Adrenal gland (tissue), 9 donors: ENCODE measurements at regions not wholly inside any gene's neighbourhood (a gene's known extent, or its start where the extent isn't known, plus 50 kb on each side); places are given as distances from the start of the nearest gene placed in this dataset.

Source experiments
- DNase-seq, 7 donors: peaks; one replicate each; pipeline ENCODE4 v3.0.0-alpha.2; 2019 to 2020
- H3K27ac ChIP-seq, 5 donors: fragments of 200-600 bp; sonication (generic) in 4 of 5; 1 replicate in 3 of 5; 2 replicates in 2 of 5; pipeline versions ENCODE4 v1.5.1 to v1.8.0; 2016 to 2020; ENCODE audit warnings: mild to moderate bottlenecking in 1 of 5
- H3K27me3 ChIP-seq: fragments of 200-600 bp; 2 replicates; pipeline ENCODE4 v1.8.0; 2021
- H3K36me3 ChIP-seq, 2 donors: fragments of 200-600 bp; replicated peaks in 1 of 2; 1 replicate in 1 of 2; 2 replicates in 1 of 2; pipeline versions ENCODE4 v1.5.1 to v1.8.0; 2018 to 2022
- H3K4me1 ChIP-seq, 2 donors: fragments of 200-600 bp; replicated peaks in 1 of 2; 1 replicate in 1 of 2; 2 replicates in 1 of 2; pipeline versions ENCODE4 v1.5.1 to v1.8.0; 2018 to 2021
- H3K4me3 ChIP-seq, 4 donors: fragments of 200-600 bp; sonication (generic) in 3 of 4; one replicate each; pipeline ENCODE4 v1.5.1; 2016 to 2018
- H3K9me3 ChIP-seq, 3 donors: fragments of 200-600 bp; sonication (generic) in 1 of 3; replicated peaks in 1 of 3; 1 replicate in 2 of 3; 2 replicates in 1 of 3; pipeline versions ENCODE4 v1.5.1 to v1.8.0; 2016 to 2021
- CTCF ChIP-seq, 6 experiments: fragments of 450-650 bp in 4 of 6; fragments of 200-600 bp in 2 of 6; sonication (generic) in 1 of 6; IDR thresholded peaks; 1 replicate in 5 of 6; 2 replicates in 1 of 6; pipeline versions ENCODE4 v1.5.1 to v1.8.0; 2016 to 2021; ENCODE audit warnings: antibody characterized with exemption in 6 of 6, mild to moderate bottlenecking in 2 of 6, moderate library complexity in 1 of 6
- POLR2A ChIP-seq, 2 donors: fragments of 450-650 bp; IDR thresholded peaks; one replicate each; pipeline ENCODE4 v1.6.1; 2017; ENCODE audit warnings: antibody characterized with exemption in 2 of 2, mild to moderate bottlenecking in 2 of 2, moderate library complexity in 1 of 2
- WGBS, 4 donors: extraction: QIAGEN DNeasy Blood & Tissue Kit in 2 of 4; methylation state at CpG; one replicate each; pipeline versions ENCODE4 v1.1.5 to v1.1.7; 2013 to 2017; 5-methylcytosine and 5-hydroxymethylcytosine counted together
- intact Hi-C, 2 donors: fragments of 100-400 bp; cut with DNase I; formaldehyde crosslinking; loops; one replicate each; pipeline versions ENCODE4 v1.14.1 to v1.15.0; 2022 to 2023
- donor health status: healthy with polysubstance abuse.
- donor health status: Bipolar disorder and iron deficiency.
- donor health status: DM: yes; HTN: yes; CAD: no.
- donor health status: DM: no; HTN: no; CAD: no.
- donor health status: DM: no; HTN: no; CAD: no.

- no peak for DNase-seq
- Histone ChIP-seq H3K36me3 (no peaks in the 10 kb centered on the region), H3K27ac (no peak overlapping the region), H3K4me3 (no peak overlapping the region), H3K27me3 (no peaks in the 10 kb centered on the region), H3K9me3 (no peaks in the 10 kb centered on the region), H3K4me1 (no peaks in the 10 kb centered on the region)
- TF ChIP-seq POLR2A (IDR thresholded peaks at IDR 0.05), result no peak
- TF ChIP-seq CTCF (IDR thresholded peaks at IDR 0.05), result no peak
- WGBS, 4 donors, result 36 to 53% (median 45%) methylated on average over 1 of the region's 1 CpG
- intact Hi-C loops, result no loop called here
Observed at GRCh38 chr1:220974431-220974830, 95.2 kb downstream of the HLX start.

GRCh38 chr1:220976390-220976789 lies 97.1 kb downstream of the HLX start:
- no peak for DNase-seq
- no peak overlapping the region for H3K27ac ChIP-seq
- intact Hi-C loops, result no loop called here
- H3K4me3 ChIP-seq, result no peak overlapping the region
- H3K27me3 ChIP-seq, result no peaks in the 10 kb centered on the region
- no peaks in the 10 kb centered on the region for H3K36me3 ChIP-seq
- WGBS, 4 donors, result 35 to 37% (median 36%) methylated on average over 3 of the region's 3 CpGs
- H3K9me3 ChIP-seq, result no peaks in the 10 kb centered on the region
- TF ChIP-seq CTCF (IDR thresholded peaks at IDR 0.05) (no peak), POLR2A (IDR thresholded peaks at IDR 0.05) (no peak)
- no peaks in the 10 kb centered on the region for H3K4me1 ChIP-seq

- no peaks in the 10 kb centered on the region for H3K36me3 ChIP-seq
- no peak overlapping the region for H3K27ac ChIP-seq
- intact Hi-C loops, result no loop called here
- H3K4me1 ChIP-seq, result no peaks in the 10 kb centered on the region
- no peak overlapping the region for H3K4me3 ChIP-seq
- WGBS, 4 donors, result 61 to 73% (median 67%) methylated on average over 3 of the region's 3 CpGs
- no peaks in the 10 kb centered on the region for H3K9me3 ChIP-seq
- DNase-seq, result no peak
- H3K27me3 ChIP-seq, result no peaks in the 10 kb centered on the region
- TF ChIP-seq POLR2A (IDR thresholded peaks at IDR 0.05), result no peak
- TF ChIP-seq CTCF (IDR thresholded peaks at IDR 0.05), result no peak
Observed at GRCh38 chr1:220979371-220979770, 100.1 kb downstream of the HLX start.

DNA sequence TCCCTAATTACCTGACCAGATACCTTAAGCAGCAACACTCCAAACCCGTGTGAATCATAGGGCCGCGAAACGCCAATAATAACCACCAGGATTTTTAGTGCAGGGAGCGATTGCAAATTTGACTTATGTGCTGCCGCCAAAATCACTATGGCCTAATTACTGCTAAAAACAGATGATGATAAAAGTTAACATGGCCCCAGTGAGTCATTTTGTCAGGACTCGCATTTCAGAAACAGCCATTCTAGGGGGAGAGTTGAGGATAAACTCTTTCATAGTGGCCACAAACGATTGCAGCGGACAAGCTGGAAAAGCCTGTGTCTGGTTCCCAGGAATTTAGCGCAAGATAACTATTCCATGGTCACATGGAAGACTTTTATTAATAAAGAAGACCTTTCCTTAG lies 103.4 kb downstream of the HLX start:
- DNase-seq, result no peak
- Histone ChIP-seq H3K9me3 (no peaks in the 10 kb centered on the region), H3K4me3 (no peak overlapping the region), H3K4me1 (no peaks in the 10 kb centered on the region), H3K27me3 (no peaks in the 10 kb centered on the region), H3K36me3 (no peaks in the 10 kb centered on the region), H3K27ac (no peak overlapping the region)
- TF ChIP-seq CTCF (IDR thresholded peaks at IDR 0.05) (no peak), POLR2A (IDR thresholded peaks at IDR 0.05) (no peak)
- WGBS, 4 donors, result 80 to 85% (median 84%) methylated on average over 10 of the region's 10 CpGs
- intact Hi-C loops, result no loop called here
